ENCODE measurements at regions not wholly inside any gene's neighbourhood (a gene's known extent, or its start where the extent isn't known, plus 50 kb on each side); places are given as distances from the start of the nearest gene placed in this dataset.

DNA sequence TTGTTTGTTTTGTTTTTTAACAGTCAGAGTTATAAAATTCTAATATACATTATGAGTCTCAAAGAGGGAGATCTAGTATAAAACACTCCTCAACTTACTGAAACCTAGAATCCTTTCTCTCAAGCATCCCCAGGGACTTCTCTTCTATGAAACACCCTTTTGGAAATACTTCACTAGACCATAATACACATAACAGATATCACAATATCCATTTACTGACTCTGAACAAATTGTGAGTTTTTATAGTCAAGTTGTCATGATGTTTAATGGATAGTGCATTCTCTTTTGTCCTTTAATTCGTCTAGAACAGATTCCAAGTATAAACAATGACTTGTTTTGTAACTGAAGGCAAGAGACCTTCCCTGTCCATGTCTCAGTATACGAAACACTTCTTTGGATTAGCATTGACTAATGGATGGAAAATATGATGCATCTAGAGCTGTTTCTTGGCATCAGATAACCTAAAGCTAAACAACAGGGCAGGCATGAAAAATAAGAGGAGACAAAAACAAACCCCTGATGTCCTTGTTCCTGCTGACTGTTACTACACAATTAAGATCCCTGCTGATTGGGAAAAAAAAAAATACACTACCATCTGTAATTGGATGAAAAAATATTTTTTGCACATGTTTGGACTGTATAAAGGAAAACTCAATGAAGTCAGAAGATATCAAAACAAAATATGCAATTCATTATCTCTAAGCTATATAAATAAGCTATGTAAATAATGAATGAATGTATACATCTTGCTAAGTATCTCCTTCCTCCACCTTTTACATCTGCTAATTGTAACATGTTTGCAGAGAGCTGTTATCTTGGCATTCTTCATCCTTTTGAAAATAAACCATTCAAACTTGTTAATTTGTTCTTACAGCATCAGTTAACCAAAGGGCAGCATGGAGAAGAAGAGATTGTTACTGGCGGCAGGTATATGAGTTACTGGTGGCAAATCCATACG is 214.2 kb downstream of the LACC1 start:
- DNase-seq = no peak
- Mint-ChIP-seq H3K27ac (no peak overlapping the region), H3K4me1 (ENCODE audit: low read depth) (no peaks in the 10 kb centered on the region), H3K27me3 (ENCODE audit: insufficient read depth) (peaks cover 6% of the 10 kb centered on the region), H3K36me3 (ENCODE audit: low read depth) (no peaks in the 10 kb centered on the region), H3K4me3 (no peak overlapping the region), H3K9me3 (no peaks in the 10 kb centered on the region)
- TF ChIP-seq CTCF (IDR thresholded peaks at IDR 0.05) = no peak

GRCh38 chr13:44096901-44097300 is 217.2 kb downstream of the LACC1 start:
- TF ChIP-seq CTCF (IDR thresholded peaks at IDR 0.05) = no peak
- Mint-ChIP-seq H3K4me1 (ENCODE audit: low read depth) (no peaks in the 10 kb centered on the region), H3K4me3 (no peak overlapping the region), H3K27me3 (ENCODE audit: insufficient read depth) (peaks cover 6% of the 10 kb centered on the region), H3K9me3 (peaks cover 3% of the 10 kb centered on the region; the same call in 1 of the 2 replicates), H3K36me3 (ENCODE audit: low read depth) (0 out of 2 replicates have a peak, but pooled peaks cover 2% of the 10 kb centered on the region), H3K27ac (no peak overlapping the region)
- no peak for DNase-seq

- Mint-ChIP-seq H3K4me1 (ENCODE audit: low read depth) (no peaks in the 10 kb centered on the region), H3K27ac (no peak overlapping the region), H3K9me3 (peaks cover 13% of the 10 kb centered on the region; the same call in 1 of the 2 replicates), H3K4me3 (no peak overlapping the region), H3K36me3 (ENCODE audit: low read depth) (0 out of 2 replicates have a peak, but pooled peaks cover 4% of the 10 kb centered on the region), H3K27me3 (ENCODE audit: insufficient read depth) (peaks cover 6% of the 10 kb centered on the region)
- TF ChIP-seq CTCF (IDR thresholded peaks at IDR 0.05) = no peak
- no peak for DNase-seq
Measured at GRCh38 chr13:44098559-44098958, 218.9 kb downstream of the LACC1 start.

GRCh38 chr13:44101347-44102083 is 221.8 kb downstream of the LACC1 start:
- no peak for TF ChIP-seq CTCF (IDR thresholded peaks at IDR 0.05)

DNA sequence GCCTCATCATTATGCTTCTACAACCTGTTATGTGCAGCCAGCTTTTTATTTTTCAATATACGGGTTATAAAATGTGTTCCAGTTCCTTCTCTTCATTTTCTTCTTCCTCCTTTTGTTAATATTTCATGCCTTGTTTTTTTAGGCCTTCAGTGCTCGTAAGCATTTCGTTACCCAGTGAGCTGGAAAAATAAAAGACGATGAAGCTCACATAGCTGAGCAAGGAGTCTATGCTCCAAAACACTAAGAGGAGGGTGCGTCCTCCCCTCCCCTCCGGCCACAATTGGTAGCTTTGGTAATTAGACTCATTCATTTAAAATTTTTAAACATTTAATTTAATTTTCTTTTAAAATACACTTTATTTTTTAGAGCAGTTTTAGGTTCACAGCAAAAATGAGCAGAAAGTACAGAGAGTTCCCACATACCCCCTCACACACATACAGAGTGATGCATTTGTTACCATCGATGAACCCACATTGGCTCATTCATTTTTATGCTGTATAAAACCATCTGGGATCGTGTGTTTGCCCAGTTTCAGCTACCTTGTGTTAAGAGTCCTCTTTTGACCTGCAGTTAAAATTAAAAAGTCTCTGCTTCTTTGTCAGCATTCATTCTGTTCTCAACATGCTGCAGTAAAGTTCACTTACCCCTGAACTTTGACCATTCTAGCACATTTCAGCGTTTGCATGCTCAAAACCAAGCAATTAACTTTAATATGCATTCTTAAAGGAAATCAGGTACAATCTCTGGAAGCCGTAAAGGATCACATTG is 223.9 kb downstream of the LACC1 start:
- 0 out of 2 replicates have a peak, but pooled peaks cover 4% of the 10 kb centered on the region for H3K36me3 Mint-ChIP-seq (ENCODE audit: low read depth)
- H3K9me3 Mint-ChIP-seq = peaks cover 13% of the 10 kb centered on the region; the same call in 1 of the 2 replicates
- H3K4me3 Mint-ChIP-seq = no peak overlapping the region
- peaks cover 28% of the 10 kb centered on the region for H3K27me3 Mint-ChIP-seq (ENCODE audit: insufficient read depth)
- no peak for TF ChIP-seq CTCF (IDR thresholded peaks at IDR 0.05)
- no peaks in the 10 kb centered on the region for H3K4me1 Mint-ChIP-seq (ENCODE audit: low read depth)
- H3K27ac Mint-ChIP-seq = no peak overlapping the region
- DNase-seq = no peak

More at GRCh38 chr13:44101347-44102083, 221.8 kb downstream of the LACC1 start:
- Mint-ChIP-seq H3K9me3 (peaks cover 13% of the 10 kb centered on the region; the same call in 1 of the 2 replicates), H3K4me3 (no peak overlapping the region), H3K4me1 (ENCODE audit: low read depth) (no peaks in the 10 kb centered on the region), H3K36me3 (ENCODE audit: low read depth) (0 out of 2 replicates have a peak, but pooled peaks cover 4% of the 10 kb centered on the region), H3K27ac (no peak overlapping the region), H3K27me3 (ENCODE audit: insufficient read depth) (peaks cover 14% of the 10 kb centered on the region)
- DNase-seq = no peak

All from HFFc6 (cell line).